ENCODE measurements at regions not wholly inside any gene's neighbourhood (a gene's known extent, or its start where the extent isn't known, plus 50 kb on each side); places are given as distances from the start of the nearest gene placed in this dataset.

DNA sequence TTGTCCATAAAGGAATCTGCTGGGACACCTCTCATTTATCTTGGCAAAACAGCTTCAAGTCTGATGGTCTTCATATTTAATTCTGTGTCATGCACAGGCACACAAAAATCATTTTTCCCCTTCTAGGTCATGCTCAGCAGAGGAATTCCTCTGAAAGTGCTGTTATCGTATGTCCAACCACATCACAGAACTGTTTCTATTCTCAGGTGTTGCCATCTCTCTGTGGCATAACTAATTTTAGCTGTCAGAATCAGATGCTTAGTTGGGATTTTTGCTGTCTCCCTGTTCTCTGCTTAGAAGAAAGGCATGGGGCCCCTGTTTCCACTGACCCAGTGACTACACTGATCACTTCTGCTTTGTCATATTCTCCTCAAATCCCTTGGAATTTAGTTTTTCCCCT lies 608.0 kb upstream of the EPHA7 start:
- Mint-ChIP-seq H3K4me1 (no peaks in the 10 kb centered on the region), H3K4me3 (no peak overlapping the region), H3K27ac (no peak overlapping the region), H3K27me3 (no peaks in the 10 kb centered on the region), H3K9me3 (ENCODE audit: insufficient read depth) (peaks cover 2% of the 10 kb centered on the region)
- POLR2A ChIA-PET, result no interaction called here
- Histone ChIP-seq H3K9me3 (ENCODE audit: control extremely low read depth in 1 of 3, control insufficient read depth in 2 of 3, insufficient read depth in 1 of 3, low read length in 2 of 3) (peaks cover 0 to 2% (median 0%) of the 10 kb centered on the region in 3 donors), H3K27me3 (replicated peaks in 1 of 4; ENCODE audit: control extremely low read depth in 1 of 4, control insufficient read depth in 3 of 4, insufficient read depth in 4 of 4, low read length in 3 of 4) (no peaks in the 10 kb centered on the region), H2AFZ (ENCODE audit: insufficient read depth, low read depth, low read length, poor library complexity, severe bottlenecking) (no peak overlapping the region), H3K36me3 (replicated peaks in 1 of 2; ENCODE audit: control extremely low read depth in 1 of 2, control insufficient read depth in 1 of 2, extremely low read depth in 1 of 2, insufficient read depth in 2 of 2, low read length in 1 of 2) (no peaks in the 10 kb centered on the region), H3K9ac (ENCODE audit: low read length) (no peak overlapping the region), H3K79me2 (ENCODE audit: control insufficient read depth, insufficient read depth, low read length) (no peaks in the 10 kb centered on the region), H3K27ac (ENCODE audit: low read length in 2 of 2) (no peak overlapping the region), H3K4me2 (replicated peaks; ENCODE audit: low read depth, low read length, poor library complexity, severe bottlenecking) (no peak overlapping the region), H3K4me1 (ENCODE audit: control insufficient read depth in 2 of 2, insufficient read depth in 2 of 2, low read length in 2 of 2) (no peaks in the 10 kb centered on the region), H4K20me1 (ENCODE audit: control insufficient read depth, insufficient read depth, low read length, poor library complexity, severe bottlenecking) (no peaks in the 10 kb centered on the region), H3K4me3 (ENCODE audit: control extremely low read depth in 1 of 5, extremely low read depth in 1 of 5, insufficient read depth in 1 of 5, low read depth in 2 of 5, low read length in 4 of 5) (no peak overlapping the region)
- WGBS (ENCODE audit: insufficient coverage), result no CpG with 5 or more reads among the region's 1 CpG
- ATAC-seq (ENCODE audit: low read depth) (no peak), DNase-seq (no peak)
- no peak for TF ChIP-seq CTCF (IDR thresholded peaks at IDR 0.05)
- no peak for TF ChIP-seq EZH2 (IDR thresholded peaks at IDR 0.05; ENCODE audit: borderline replicate concordance, insufficient read depth, low read depth, low read length, poor library complexity, severe bottlenecking)
- intact Hi-C loops (cut with micrococcal nuclease), result no loop called here
- CTCF ChIA-PET, result no interaction called here

GRCh38 chr6:94026575-94026974 lies 607.2 kb upstream of the EPHA7 start:
- peaks cover 2% of the 10 kb centered on the region for H3K9me3 Mint-ChIP-seq (ENCODE audit: insufficient read depth)
- H3K4me3 Mint-ChIP-seq, result no peak overlapping the region
- Histone ChIP-seq H3K79me2 (ENCODE audit: control insufficient read depth, insufficient read depth, low read length) (no peaks in the 10 kb centered on the region), H3K4me2 (replicated peaks; ENCODE audit: low read depth, low read length, poor library complexity, severe bottlenecking) (no peak overlapping the region), H3K9me3 (ENCODE audit: control extremely low read depth in 1 of 3, control insufficient read depth in 2 of 3, insufficient read depth in 1 of 3, low read length in 2 of 3) (peaks cover 0 to 2% (median 0%) of the 10 kb centered on the region in 3 donors), H3K9ac (ENCODE audit: low read length) (no peak overlapping the region), H3K36me3 (replicated peaks in 1 of 2; ENCODE audit: control extremely low read depth in 1 of 2, control insufficient read depth in 1 of 2, extremely low read depth in 1 of 2, insufficient read depth in 2 of 2, low read length in 1 of 2) (no peaks in the 10 kb centered on the region), H3K4me1 (ENCODE audit: control insufficient read depth in 2 of 2, insufficient read depth in 2 of 2, low read length in 2 of 2) (no peaks in the 10 kb centered on the region), H3K4me3 (ENCODE audit: control extremely low read depth in 1 of 5, extremely low read depth in 1 of 5, insufficient read depth in 1 of 5, low read depth in 2 of 5, low read length in 4 of 5) (no peak overlapping the region), H3K27ac (ENCODE audit: low read length in 2 of 2) (no peak overlapping the region), H4K20me1 (ENCODE audit: control insufficient read depth, insufficient read depth, low read length, poor library complexity, severe bottlenecking) (no peaks in the 10 kb centered on the region), H2AFZ (ENCODE audit: insufficient read depth, low read depth, low read length, poor library complexity, severe bottlenecking) (no peak overlapping the region), H3K27me3 (replicated peaks in 1 of 4; ENCODE audit: control extremely low read depth in 1 of 4, control insufficient read depth in 3 of 4, insufficient read depth in 4 of 4, low read length in 3 of 4) (no peaks in the 10 kb centered on the region)
- CTCF ChIA-PET, result no interaction called here
- no peaks in the 10 kb centered on the region for H3K4me1 Mint-ChIP-seq
- H3K27me3 Mint-ChIP-seq, result no peaks in the 10 kb centered on the region
- TF ChIP-seq EZH2 (IDR thresholded peaks at IDR 0.05; ENCODE audit: borderline replicate concordance, insufficient read depth, low read depth, low read length, poor library complexity, severe bottlenecking) (no peak), CTCF (IDR thresholded peaks at IDR 0.05) (no peak)
- intact Hi-C loops (cut with micrococcal nuclease), result no loop called here
- ATAC-seq (ENCODE audit: low read depth), result no peak
- no peak overlapping the region for H3K27ac Mint-ChIP-seq
- 100% methylated on average over 3 of the region's 8 CpGs for WGBS (ENCODE audit: insufficient coverage)
- DNase-seq, result no peak
- POLR2A ChIA-PET, result no interaction called here

Measured in B cell (primary cell).